ENCODE measurements at regions not wholly inside any gene's neighbourhood (a gene's known extent, or its start where the extent isn't known, plus 50 kb on each side); places are given as distances from the start of the nearest gene placed in this dataset.

DNA sequence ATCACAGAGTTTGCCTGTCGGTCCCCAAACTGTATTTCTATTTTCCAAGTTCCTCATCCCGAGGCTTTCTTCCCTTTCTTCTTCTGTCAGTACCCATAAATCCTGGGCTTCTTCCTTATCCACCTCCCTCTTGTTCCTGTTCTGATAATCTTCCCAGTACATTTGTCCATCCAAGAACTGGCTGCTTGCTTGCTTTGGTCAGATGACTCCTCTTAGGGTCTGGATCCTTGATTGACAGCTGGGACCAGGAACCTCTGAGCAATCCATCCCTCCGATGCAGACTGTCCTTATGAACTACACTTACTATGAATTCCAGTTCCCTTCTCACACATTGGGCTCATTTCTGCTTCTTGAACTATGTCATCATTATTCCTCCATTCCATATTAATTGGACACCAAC, 275.3 kb upstream of the CITED2 start:
- H3K9me3 Mint-ChIP-seq (ENCODE audit: low read depth): no peaks in the 10 kb centered on the region
- no peaks in the 10 kb centered on the region for H3K4me1 Mint-ChIP-seq (ENCODE audit: low read depth)
- H3K4me3 Mint-ChIP-seq: no peak overlapping the region
- H3K27me3 Mint-ChIP-seq: peaks cover 7% of the 10 kb centered on the region
- no peak overlapping the region for H3K27ac Mint-ChIP-seq
- H3K36me3 Mint-ChIP-seq: no peaks in the 10 kb centered on the region

DNA sequence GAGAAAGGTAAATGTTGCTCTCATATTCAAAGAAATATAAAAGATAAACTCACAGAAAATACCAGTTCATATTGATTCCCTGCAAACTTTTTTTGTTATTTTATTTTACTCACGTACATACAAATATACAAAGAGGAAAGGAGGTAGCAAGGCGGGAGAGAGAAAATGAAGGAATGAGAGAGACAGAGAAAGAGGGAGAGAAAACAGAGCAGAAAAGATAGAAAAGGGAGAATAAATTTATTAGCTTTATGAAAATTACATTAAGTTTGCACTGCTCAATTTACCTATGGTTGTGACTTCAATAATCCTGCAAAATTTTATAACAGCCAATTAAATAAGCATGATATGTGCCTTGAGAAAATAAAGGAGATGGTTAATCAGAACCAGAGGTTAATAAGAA, 274.7 kb upstream of the CITED2 start:
- H3K27ac Mint-ChIP-seq: no peak overlapping the region
- no peaks in the 10 kb centered on the region for H3K9me3 Mint-ChIP-seq (ENCODE audit: low read depth)
- H3K4me3 Mint-ChIP-seq: no peak overlapping the region
- peaks cover 7% of the 10 kb centered on the region for H3K27me3 Mint-ChIP-seq
- no peaks in the 10 kb centered on the region for H3K4me1 Mint-ChIP-seq (ENCODE audit: low read depth)
- no peaks in the 10 kb centered on the region for H3K36me3 Mint-ChIP-seq

DNA sequence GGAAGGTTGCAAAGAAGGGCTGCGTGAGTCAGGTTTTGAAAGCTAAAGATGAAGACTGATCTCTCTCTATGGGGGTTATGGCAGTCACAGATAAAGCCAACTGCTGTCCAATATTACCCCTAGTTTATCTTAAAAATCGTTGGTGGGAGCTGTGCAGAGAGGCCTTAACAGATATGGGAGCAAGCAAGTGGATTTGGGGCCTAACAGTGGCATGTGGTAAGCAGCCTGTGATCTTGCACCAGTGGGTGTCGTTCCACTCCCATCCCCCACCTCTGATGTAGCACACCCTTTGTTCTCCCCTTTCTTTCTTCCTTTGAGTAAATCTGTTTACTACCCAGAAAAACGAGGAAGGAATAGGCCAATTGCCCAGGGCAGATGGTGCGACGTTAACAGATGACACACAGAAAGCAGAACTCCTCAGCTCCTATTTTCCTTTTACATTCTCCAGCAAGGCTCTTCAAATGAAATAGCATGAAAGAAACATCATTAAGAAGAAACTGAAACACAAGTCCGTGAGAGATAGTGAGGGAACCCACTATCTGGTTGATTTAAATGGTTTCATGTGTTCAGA, 274.1 kb upstream of the CITED2 start:
- Mint-ChIP-seq H3K4me3 (no peak overlapping the region), H3K36me3 (no peaks in the 10 kb centered on the region), H3K4me1 (ENCODE audit: low read depth) (no peaks in the 10 kb centered on the region), H3K27me3 (peaks cover 7% of the 10 kb centered on the region), H3K9me3 (ENCODE audit: low read depth) (no peaks in the 10 kb centered on the region), H3K27ac (no peak overlapping the region)

DNA sequence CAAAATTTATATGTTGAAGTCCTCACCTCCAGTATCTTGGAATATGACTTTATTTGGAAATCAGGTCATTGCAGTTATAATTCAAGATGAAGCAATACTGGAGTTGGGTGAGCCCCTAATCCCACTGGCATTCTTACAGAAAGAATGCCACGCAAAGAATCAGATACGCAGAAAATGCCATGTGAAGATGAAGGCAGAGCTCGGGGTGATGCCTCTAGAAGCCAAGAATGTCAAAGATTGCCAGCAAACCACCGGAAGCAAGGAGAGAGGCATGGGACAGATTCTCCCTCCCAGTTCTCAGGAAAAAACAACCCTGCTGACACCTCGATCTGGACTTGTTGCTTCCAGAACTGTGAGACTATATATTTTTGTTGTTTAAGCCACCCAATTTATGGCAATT, 273.4 kb upstream of the CITED2 start:
- peaks cover 8% of the 10 kb centered on the region for H3K27me3 Mint-ChIP-seq
- no peaks in the 10 kb centered on the region for H3K4me1 Mint-ChIP-seq (ENCODE audit: low read depth)
- H3K4me3 Mint-ChIP-seq: no peak overlapping the region
- H3K9me3 Mint-ChIP-seq (ENCODE audit: low read depth): no peaks in the 10 kb centered on the region
- H3K36me3 Mint-ChIP-seq: no peaks in the 10 kb centered on the region
- no peak overlapping the region for H3K27ac Mint-ChIP-seq

DNA sequence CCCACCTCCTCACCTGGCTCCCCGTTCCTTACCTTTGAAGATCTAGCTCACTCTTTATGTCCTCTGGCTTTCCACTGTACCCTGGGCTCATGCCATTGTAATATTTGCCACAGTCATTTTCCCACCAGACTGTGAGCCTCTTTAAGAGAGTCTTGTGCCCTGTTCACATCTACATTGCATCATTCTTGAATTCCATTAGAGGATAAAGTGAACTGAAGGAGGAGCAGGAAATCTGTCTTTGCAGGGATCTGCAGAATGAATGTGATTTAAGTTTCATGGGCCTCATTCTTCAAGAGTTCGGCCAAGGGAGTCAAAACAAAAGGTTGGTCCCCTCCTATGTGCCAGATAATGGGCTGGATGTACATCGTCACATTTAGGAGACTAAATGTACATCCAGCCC, 272.6 kb upstream of the CITED2 start:
- no peak overlapping the region for H3K4me3 Mint-ChIP-seq
- no peaks in the 10 kb centered on the region for H3K36me3 Mint-ChIP-seq
- H3K9me3 Mint-ChIP-seq (ENCODE audit: low read depth): no peaks in the 10 kb centered on the region
- no peak overlapping the region for H3K27ac Mint-ChIP-seq
- no peaks in the 10 kb centered on the region for H3K4me1 Mint-ChIP-seq (ENCODE audit: low read depth)
- H3K27me3 Mint-ChIP-seq: peaks cover 6% of the 10 kb centered on the region

DNA sequence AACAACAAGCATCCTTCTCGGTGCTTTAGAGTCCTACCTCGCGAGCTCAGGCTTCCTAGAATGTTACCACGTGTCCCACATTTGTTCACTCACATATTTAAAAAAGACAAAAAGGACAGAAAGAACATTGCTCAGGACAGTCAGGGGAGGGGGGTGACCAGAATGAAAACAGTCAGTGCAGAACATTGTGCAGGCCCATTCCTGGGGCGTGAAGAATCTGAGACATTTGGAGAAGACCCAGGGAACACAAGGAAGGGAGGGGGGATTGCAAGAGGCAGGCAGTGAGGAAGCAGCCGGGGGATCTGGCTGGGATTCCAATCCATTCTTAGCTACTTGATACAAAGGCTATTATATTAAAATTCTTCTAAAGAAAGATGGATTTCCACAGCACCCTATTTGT, 270.4 kb upstream of the CITED2 start:
- Mint-ChIP-seq H3K9me3 (ENCODE audit: low read depth) (no peaks in the 10 kb centered on the region), H3K36me3 (no peaks in the 10 kb centered on the region), H3K27me3 (peaks cover 9% of the 10 kb centered on the region), H3K27ac (no peak overlapping the region), H3K4me1 (ENCODE audit: low read depth) (peaks cover 4% of the 10 kb centered on the region), H3K4me3 (no peak overlapping the region)

DNA sequence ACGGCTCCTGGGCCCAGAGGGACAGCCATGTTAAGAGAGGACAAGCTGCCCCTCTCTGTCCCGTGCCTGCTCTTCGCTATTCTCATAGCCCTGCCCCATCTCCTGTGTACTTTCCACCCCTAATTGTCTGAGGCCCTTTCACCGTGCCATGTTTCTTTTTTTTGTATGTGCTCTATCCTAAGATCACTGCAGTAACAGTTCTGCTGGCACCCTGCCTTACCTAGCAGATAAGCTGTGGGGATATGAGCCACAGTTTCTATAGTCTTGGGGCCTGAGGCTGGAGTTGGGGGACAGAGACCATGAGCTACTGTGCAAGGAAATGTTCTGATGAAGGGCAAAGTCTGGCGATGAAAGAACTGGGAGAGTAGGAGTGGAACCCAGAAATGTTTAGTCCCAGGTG, 269.5 kb upstream of the CITED2 start:
- H3K4me1 Mint-ChIP-seq (ENCODE audit: low read depth): peaks cover 4% of the 10 kb centered on the region
- no peaks in the 10 kb centered on the region for H3K9me3 Mint-ChIP-seq (ENCODE audit: low read depth)
- H3K36me3 Mint-ChIP-seq: no peaks in the 10 kb centered on the region
- no peak overlapping the region for H3K4me3 Mint-ChIP-seq
- peaks cover 10% of the 10 kb centered on the region for H3K27me3 Mint-ChIP-seq
- H3K27ac Mint-ChIP-seq: no peak overlapping the region

DNA sequence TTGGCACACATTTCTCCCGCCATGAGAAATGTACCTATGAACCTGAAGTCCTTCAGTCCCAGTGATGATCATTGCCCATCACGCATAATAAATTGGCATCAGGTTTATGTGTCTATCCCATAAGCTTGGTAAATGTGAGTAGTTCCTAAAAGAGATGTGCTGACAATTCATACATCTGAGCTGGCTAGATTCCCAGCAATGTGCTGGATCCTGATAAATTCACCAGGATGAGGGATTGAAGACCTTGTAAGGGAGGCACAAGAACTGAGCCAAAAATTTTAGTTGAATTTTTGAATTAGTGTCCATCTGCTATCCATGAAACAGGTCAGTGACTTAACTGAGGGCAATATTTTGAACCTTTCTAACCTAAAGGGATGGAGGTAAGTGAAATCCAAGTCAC, 267.9 kb upstream of the CITED2 start:
- no peaks in the 10 kb centered on the region for H3K9me3 Mint-ChIP-seq (ENCODE audit: low read depth)
- H3K4me3 Mint-ChIP-seq: no peak overlapping the region
- peaks cover 9% of the 10 kb centered on the region for H3K27me3 Mint-ChIP-seq
- peaks cover 4% of the 10 kb centered on the region for H3K4me1 Mint-ChIP-seq (ENCODE audit: low read depth)
- H3K36me3 Mint-ChIP-seq: no peaks in the 10 kb centered on the region
- no peak overlapping the region for H3K27ac Mint-ChIP-seq

DNA sequence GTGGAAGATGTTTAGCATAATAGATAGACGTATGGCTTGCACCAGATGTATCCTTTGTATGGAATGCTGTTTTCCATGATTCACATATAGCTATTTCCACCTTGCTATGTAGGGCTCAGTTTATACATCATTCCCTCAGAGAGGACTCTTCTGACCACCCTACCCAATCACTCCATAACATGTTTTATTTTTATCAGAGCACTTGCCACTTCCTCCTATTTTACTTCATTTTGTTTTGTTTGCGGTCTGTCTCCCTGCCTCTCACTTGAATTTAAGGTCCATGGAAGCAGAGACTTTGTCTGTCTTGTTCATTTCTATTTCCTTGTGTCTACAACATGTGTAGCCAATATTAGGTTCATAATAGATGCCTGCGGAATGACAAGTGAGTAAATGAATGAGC, 266.9 kb upstream of the CITED2 start:
- no peak overlapping the region for H3K27ac Mint-ChIP-seq
- no peaks in the 10 kb centered on the region for H3K9me3 Mint-ChIP-seq (ENCODE audit: low read depth)
- peaks cover 9% of the 10 kb centered on the region for H3K27me3 Mint-ChIP-seq
- H3K36me3 Mint-ChIP-seq: no peaks in the 10 kb centered on the region
- no peak overlapping the region for H3K4me3 Mint-ChIP-seq
- H3K4me1 Mint-ChIP-seq (ENCODE audit: low read depth): peaks cover 4% of the 10 kb centered on the region

DNA sequence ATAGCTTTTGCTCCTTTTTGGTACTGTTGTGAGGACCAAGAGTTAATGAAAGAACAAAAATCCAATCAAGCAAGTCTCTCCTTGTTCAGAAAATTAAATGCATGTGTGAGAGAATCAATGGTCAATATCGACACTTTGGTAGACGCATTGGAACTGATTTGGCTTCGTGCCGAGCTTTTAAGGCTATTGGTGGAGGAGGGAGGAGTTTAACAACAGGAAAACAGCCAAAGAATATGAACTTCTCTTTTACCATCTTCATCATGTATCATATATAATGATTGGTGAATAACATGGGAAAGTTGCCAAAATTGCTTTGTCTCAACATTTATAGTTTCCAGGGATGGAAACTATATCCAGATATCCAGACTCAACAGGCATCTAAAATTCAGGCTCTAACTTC, 266.5 kb upstream of the CITED2 start:
- Mint-ChIP-seq H3K4me1 (ENCODE audit: low read depth) (peaks cover 4% of the 10 kb centered on the region), H3K9me3 (ENCODE audit: low read depth) (no peaks in the 10 kb centered on the region), H3K27ac (no peak overlapping the region), H3K27me3 (peaks cover 12% of the 10 kb centered on the region), H3K36me3 (no peaks in the 10 kb centered on the region), H3K4me3 (no peak overlapping the region)

DNA sequence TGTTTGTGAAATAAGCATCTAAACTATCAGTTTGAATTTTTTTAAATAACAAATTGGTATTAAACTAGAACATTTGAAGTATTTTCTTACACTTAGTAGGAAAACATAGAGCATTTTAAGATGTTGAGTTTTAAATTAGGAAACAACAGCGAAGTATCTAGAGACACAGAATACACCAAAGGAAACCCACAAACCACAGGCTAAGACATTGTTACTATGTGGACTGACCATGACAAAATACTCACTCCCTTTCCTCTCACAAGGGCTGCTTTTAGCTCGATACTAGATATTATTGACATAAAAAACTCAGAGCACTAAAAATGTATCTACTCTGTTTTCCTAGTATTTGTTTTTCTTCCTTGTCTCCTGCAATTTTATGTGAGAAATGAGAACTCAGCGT, 266.0 kb upstream of the CITED2 start:
- Mint-ChIP-seq H3K27me3 (peaks cover 15% of the 10 kb centered on the region), H3K4me1 (ENCODE audit: low read depth) (peaks cover 4% of the 10 kb centered on the region), H3K9me3 (ENCODE audit: low read depth) (no peaks in the 10 kb centered on the region), H3K36me3 (no peaks in the 10 kb centered on the region), H3K4me3 (no peak overlapping the region), H3K27ac (no peak overlapping the region)

DNA sequence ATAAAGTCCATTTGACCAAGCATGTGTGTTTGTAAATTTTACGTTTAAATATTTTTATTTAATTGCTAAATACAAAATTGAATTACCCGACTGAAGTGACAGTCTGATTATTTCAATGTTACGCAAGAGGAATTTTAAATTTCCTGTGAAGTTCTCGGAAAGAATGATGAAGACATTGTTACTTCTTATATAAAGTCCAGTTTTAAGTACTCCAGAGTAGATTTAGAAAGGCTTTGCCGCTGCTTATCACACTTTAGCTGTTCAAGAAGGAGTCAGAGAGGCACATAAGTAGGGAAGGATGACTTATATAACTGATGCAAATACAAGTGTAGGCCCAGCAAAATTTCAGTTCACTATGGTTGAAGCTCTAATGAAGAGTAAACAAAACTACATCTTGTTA, 265.1 kb upstream of the CITED2 start:
- no peaks in the 10 kb centered on the region for H3K9me3 Mint-ChIP-seq (ENCODE audit: low read depth)
- H3K36me3 Mint-ChIP-seq: no peaks in the 10 kb centered on the region
- peaks cover 18% of the 10 kb centered on the region for H3K27me3 Mint-ChIP-seq
- peaks cover 4% of the 10 kb centered on the region for H3K4me1 Mint-ChIP-seq (ENCODE audit: low read depth)
- no peak overlapping the region for H3K4me3 Mint-ChIP-seq
- no peak overlapping the region for H3K27ac Mint-ChIP-seq

DNA sequence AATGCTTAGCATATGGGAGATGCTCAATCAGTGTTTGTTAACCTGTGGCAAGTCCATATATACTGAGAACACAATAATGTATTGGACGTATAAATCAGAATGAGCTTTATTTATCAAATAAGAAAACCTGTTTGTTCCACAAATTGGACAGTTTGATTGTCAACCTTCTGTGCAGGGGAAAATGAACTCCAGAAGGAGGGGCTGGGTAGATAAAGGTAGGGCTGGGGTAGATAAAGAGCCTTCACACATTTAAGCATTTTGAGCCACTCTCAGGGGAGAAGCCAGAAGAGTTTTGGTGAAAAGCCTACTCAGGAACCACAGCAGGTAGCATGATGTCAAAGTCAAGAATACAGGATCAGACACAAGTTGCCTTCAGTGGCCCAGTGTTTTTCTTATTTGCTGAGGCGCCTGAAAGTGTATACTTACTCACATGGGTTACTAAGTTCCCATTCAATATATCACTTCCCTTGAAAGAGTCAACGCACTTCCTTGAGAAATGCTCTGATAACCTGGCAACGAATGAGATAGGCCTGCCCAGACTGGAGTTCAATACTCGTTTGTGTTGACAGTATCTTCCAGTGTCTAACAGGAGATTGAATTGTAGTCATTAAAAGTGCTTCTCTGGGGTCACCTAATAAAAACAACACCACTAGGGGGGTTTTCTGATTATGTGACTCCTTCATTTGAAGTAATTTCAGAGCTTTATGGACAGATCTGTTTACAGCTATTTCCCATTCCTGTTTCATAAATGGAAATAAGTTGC, 263.9 kb upstream of the CITED2 start:
- Mint-ChIP-seq H3K27ac (no peak overlapping the region), H3K4me3 (no peak overlapping the region), H3K36me3 (no peaks in the 10 kb centered on the region), H3K27me3 (peaks cover 19% of the 10 kb centered on the region), H3K4me1 (ENCODE audit: low read depth) (peaks cover 4% of the 10 kb centered on the region), H3K9me3 (ENCODE audit: low read depth) (no peaks in the 10 kb centered on the region)

DNA sequence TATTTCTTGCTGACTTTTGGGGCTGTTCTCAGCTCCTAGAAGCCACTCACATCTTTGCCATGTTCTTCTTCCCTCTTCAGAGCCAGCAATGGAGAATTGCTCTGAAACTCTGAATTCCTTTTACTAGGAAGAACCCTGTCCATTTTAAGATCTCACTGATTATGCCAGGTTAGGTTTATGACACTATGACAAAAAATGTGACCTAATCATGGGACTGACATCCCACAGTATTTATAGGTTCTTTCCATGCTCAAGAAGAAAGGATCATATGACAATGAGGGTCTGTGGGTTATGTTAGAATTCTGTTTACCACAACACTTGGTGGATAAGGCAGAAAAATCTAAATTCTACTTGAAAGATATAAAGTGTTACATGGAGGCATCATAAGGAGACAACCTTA, 263.3 kb upstream of the CITED2 start:
- Mint-ChIP-seq H3K9me3 (ENCODE audit: low read depth) (no peaks in the 10 kb centered on the region), H3K4me3 (no peak overlapping the region), H3K27me3 (peaks cover 18% of the 10 kb centered on the region), H3K27ac (no peak overlapping the region), H3K36me3 (no peaks in the 10 kb centered on the region), H3K4me1 (ENCODE audit: low read depth) (peaks cover 4% of the 10 kb centered on the region)

DNA sequence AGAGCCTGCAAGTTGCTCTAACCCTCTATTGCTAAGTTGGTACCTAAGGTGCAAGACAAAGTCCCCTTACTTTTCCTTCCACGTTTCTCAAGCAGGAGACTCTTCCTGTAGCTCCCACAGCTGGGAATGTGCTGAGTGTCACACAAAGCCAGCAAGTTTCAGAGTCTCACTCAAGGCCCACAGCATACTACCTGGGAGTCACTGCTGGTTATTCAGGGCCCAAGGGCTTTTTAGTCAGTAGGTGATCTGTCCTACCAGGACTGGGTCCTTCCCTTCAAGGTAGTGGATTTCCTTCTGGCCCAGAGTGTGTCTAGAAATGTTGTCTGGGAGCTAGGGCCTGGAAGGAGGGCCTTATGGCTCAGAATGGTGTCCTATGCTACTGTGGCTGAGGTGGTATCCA, 261.9 kb upstream of the CITED2 start:
- Mint-ChIP-seq H3K36me3 (no peaks in the 10 kb centered on the region), H3K4me1 (ENCODE audit: low read depth) (peaks cover 4% of the 10 kb centered on the region), H3K27ac (no peak overlapping the region), H3K27me3 (peaks cover 18% of the 10 kb centered on the region), H3K9me3 (ENCODE audit: low read depth) (no peaks in the 10 kb centered on the region), H3K4me3 (no peak overlapping the region)
